ENCODE measurements at regions not wholly inside any gene's neighbourhood (a gene's known extent, or its start where the extent isn't known, plus 50 kb on each side); places are given as distances from the start of the nearest gene placed in this dataset.

DNA sequence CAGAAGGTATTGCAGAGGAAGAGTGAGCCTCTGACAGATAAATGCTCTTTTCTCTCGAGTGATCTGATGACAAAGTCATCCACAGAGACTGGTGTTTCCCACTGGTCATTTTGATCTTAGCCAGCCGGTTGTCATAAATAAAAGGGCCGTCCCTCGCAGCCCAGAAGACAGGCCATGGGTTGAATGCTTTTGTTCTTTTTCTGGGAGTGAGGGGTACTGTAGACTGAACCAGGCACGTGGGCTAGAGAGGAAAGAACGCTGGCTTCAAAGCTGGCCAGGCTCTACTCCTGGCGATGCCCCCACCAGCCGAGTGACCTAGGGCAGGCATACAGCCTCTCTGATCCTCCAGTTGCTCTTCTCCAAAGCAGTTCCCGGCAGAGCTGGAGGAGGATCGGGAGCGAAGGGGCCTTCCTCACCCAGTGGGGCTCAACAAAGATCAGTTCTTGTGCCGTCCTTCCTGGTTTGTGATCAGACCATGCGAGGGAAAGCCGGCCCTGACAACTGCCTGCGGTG lies 193.5 kb downstream of the INHBB start:
- TF ChIP-seq, protein P1, sequence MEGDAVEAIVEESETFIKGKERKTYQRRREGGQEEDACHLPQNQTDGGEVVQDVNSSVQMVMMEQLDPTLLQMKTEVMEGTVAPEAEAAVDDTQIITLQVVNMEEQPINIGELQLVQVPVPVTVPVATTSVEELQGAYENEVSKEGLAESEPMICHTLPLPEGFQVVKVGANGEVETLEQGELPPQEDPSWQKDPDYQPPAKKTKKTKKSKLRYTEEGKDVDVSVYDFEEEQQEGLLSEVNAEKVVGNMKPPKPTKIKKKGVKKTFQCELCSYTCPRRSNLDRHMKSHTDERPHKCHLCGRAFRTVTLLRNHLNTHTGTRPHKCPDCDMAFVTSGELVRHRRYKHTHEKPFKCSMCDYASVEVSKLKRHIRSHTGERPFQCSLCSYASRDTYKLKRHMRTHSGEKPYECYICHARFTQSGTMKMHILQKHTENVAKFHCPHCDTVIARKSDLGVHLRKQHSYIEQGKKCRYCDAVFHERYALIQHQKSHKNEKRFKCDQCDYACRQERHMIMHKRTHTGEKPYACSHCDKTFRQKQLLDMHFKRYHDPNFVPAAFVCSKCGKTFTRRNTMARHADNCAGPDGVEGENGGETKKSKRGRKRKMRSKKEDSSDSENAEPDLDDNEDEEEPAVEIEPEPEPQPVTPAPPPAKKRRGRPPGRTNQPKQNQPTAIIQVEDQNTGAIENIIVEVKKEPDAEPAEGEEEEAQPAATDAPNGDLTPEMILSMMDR (IDR thresholded peaks at IDR 0.05 in 4 of 5, conservative IDR thresholded peaks at IDR 0.05 in 1 of 5): no peak
- TF ChIP-seq POLR2A (IDR thresholded peaks at IDR 0.05): no peak
